HEK293T (cell line): ENCODE measurements at regions not wholly inside any gene's neighbourhood (a gene's known extent, or its start where the extent isn't known, plus 50 kb on each side); places are given as distances from the start of the nearest gene placed in this dataset.
"Not testable (repeated sequence)": the region's sequence is repeated elsewhere in the genome, so short reads cannot be mapped to it uniquely, and the experiment has no call there.

Experiments
- CTCF ChIA-PET: fragments of 350-600 bp; formaldehyde crosslinking; extraction: SDS; loops from one replicate; lab custom pipeline; 2021; ENCODE audit warnings: antibody characterized with exemption, inconsistent platforms; lab: Yijun Ruan, JAX
- POLR2A ChIA-PET: fragments of 350-600 bp; formaldehyde crosslinking; extraction: SDS; loops from one replicate; lab custom pipeline; 2020; ENCODE audit warnings: antibody characterized with exemption, inconsistent platforms; lab: Yijun Ruan, JAX
- DNase-seq: peaks from one replicate; pipeline ENCODE4 v3.0.0; 2012; ENCODE audit warnings: mixed read lengths; ENCODE audit errors: extremely low spot score
- ARNT ChIP-seq: fragments of 450-650 bp; IDR thresholded peaks from 2 replicates; pipeline ENCODE4 v1.6.1; 2017; ENCODE audit warnings: mild to moderate bottlenecking
- BHLHE40 ChIP-seq: fragments of 450-650 bp; IDR thresholded peaks from 2 replicates; pipeline ENCODE4 v1.6.1; 2016; ENCODE audit warnings: mild to moderate bottlenecking, moderate library complexity, borderline replicate concordance
- CTBP1 ChIP-seq: fragments of 450-650 bp; IDR thresholded peaks from 2 replicates; pipeline ENCODE4 v1.6.1; 2016; ENCODE audit warnings: borderline replicate concordance
- ELF4 ChIP-seq: fragments of 450-650 bp; IDR thresholded peaks from 2 replicates; pipeline ENCODE4 v1.6.1; 2017; ENCODE audit warnings: antibody characterized with exemption
- FOXA1 ChIP-seq: fragments of 450-650 bp; IDR thresholded peaks from 2 replicates; pipeline ENCODE4 v1.6.1; 2016; ENCODE audit warnings: mild to moderate bottlenecking
- FOXK2 ChIP-seq: fragments of 450-650 bp; IDR thresholded peaks from 2 replicates; pipeline ENCODE4 v1.6.1; 2016; ENCODE audit warnings: mild to moderate bottlenecking
- FOXM1 ChIP-seq: fragments of 450-650 bp; IDR thresholded peaks from 2 replicates; pipeline ENCODE4 v1.6.1; 2017; ENCODE audit warnings: mild to moderate bottlenecking, borderline replicate concordance
- HDGF ChIP-seq: fragments of 450-650 bp; IDR thresholded peaks from 2 replicates; pipeline ENCODE4 v1.6.1; 2017; ENCODE audit warnings: antibody characterized with exemption, borderline replicate concordance
- L3MBTL2 ChIP-seq: fragments of 450-650 bp; conservative IDR thresholded peaks from 2 replicates; pipeline ENCODE4 v1.6.1; 2016; ENCODE audit warnings: mild to moderate bottlenecking
- LEF1 ChIP-seq: fragments of 450-650 bp; IDR thresholded peaks from 2 replicates; pipeline ENCODE4 v1.6.1; 2017; ENCODE audit warnings: mild to moderate bottlenecking, borderline replicate concordance
- NFRKB ChIP-seq: fragments of 450-650 bp; IDR thresholded peaks from 2 replicates; pipeline ENCODE4 v1.6.1; 2016; ENCODE audit warnings: mild to moderate bottlenecking, moderate library complexity
- PKNOX1 ChIP-seq: fragments of 450-650 bp; IDR thresholded peaks from 2 replicates; pipeline ENCODE4 v1.6.1; 2016
- SP1 ChIP-seq: fragments of 450-650 bp; IDR thresholded peaks from 2 replicates; pipeline ENCODE4 v1.6.1; 2017
- SUZ12 ChIP-seq: fragments of 450-650 bp; IDR thresholded peaks from 2 replicates; pipeline ENCODE4 v1.6.1; 2016; ENCODE audit warnings: mild to moderate bottlenecking
- TARDBP ChIP-seq: fragments of 450-650 bp; IDR thresholded peaks from 2 replicates; pipeline ENCODE4 v1.6.1; 2016
- ZNF384 ChIP-seq: fragments of 450-650 bp; IDR thresholded peaks from 2 replicates; pipeline ENCODE4 v1.6.1; 2016

- POLR2A ChIA-PET = no interaction called here
Observed at GRCh38 chr21:35503671-35504070, 454.6 kb upstream of the RUNX1 start.

GRCh38 chr21:35502821-35503220 lies 453.7 kb upstream of the RUNX1 start:
- TF ChIP-seq FOXA1 (no peak), SP1 (no peak), FOXK2 (no peak), SUZ12 (no peak), BHLHE40 (no peak), LEF1 (no peak), NFRKB (no peak), FOXM1 (no peak), ZNF384 (no peak)
- POLR2A ChIA-PET = no interaction called here
- CTCF ChIA-PET = no interaction called here
- no peak for DNase-seq

More at GRCh38 chr21:35503671-35504070, 454.6 kb upstream of the RUNX1 start:
- TF ChIP-seq LEF1 (no peak), TARDBP (no peak), FOXK2 (no peak), SP1 (no peak), ELF4 (no peak), ZNF384 (no peak), ARNT (no peak), L3MBTL2 (no peak), PKNOX1 (no peak), NFRKB (no peak), FOXA1 (no peak), HDGF (no peak), CTBP1 (no peak), FOXM1 (no peak)
- CTCF ChIA-PET = no interaction called here
- no peak for DNase-seq

- CTCF ChIA-PET, DNase-seq, POLR2A ChIA-PET: not testable (repeated sequence)
Observed at GRCh38 chr21:35497522-35497921, 448.4 kb upstream of the RUNX1 start.

GRCh38 chr21:35491920-35492678 lies 443.0 kb upstream of the RUNX1 start:
- no peak for DNase-seq
- ChIA-PET POLR2A (no interaction called here), CTCF (no interaction called here)
- TF ChIP-seq HDGF (no peak), ELF4 (no peak), BHLHE40 (no peak), SUZ12 (no peak), NFRKB (no peak), ARNT (no peak), TARDBP (no peak), SP1 (no peak), FOXM1 (no peak), CTBP1 (no peak), FOXA1 (no peak), PKNOX1 (no peak), LEF1 (no peak), ZNF384 (no peak), FOXK2 (no peak), L3MBTL2 (no peak)

- no peak for DNase-seq
- ChIA-PET CTCF (no interaction called here), POLR2A (no interaction called here)
- TF ChIP-seq LEF1 (no peak), PKNOX1 (no peak), CTBP1 (no peak), FOXA1 (no peak), L3MBTL2 (no peak), SP1 (no peak), ZNF384 (no peak), NFRKB (no peak), BHLHE40 (no peak), FOXK2 (no peak)
Observed at GRCh38 chr21:35491114-35491513, 442.0 kb upstream of the RUNX1 start.

- ChIA-PET POLR2A (no interaction called here), CTCF (no interaction called here)
- TF ChIP-seq ELF4 = no peak
- TF ChIP-seq TARDBP = no peak
- no peak for TF ChIP-seq HDGF
- no peak for DNase-seq
Observed at GRCh38 chr21:35489389-35489980, 440.4 kb upstream of the RUNX1 start.

GRCh38 chr21:35488946-35489345 lies 439.8 kb upstream of the RUNX1 start:
- CTCF ChIA-PET = no interaction called here
- POLR2A ChIA-PET = no interaction called here
- no peak for DNase-seq
- no peak for TF ChIP-seq HDGF
- no peak for TF ChIP-seq SUZ12
- TF ChIP-seq ZNF384 = no peak
- TF ChIP-seq FOXM1 = no peak
- TF ChIP-seq ELF4 = no peak
- TF ChIP-seq SP1 = no peak
- no peak for TF ChIP-seq PKNOX1
- no peak for TF ChIP-seq FOXK2
- no peak for TF ChIP-seq ARNT
- TF ChIP-seq LEF1 = no peak
- TF ChIP-seq L3MBTL2 = no peak
- no peak for TF ChIP-seq NFRKB
